Epithelial cell of proximal tubule (primary cell): ENCODE measurements at regions not wholly inside any gene's neighbourhood (a gene's known extent, or its start where the extent isn't known, plus 50 kb on each side); places are given as distances from the start of the nearest gene placed in this dataset.

Experiments
- DNase-seq: peaks from one replicate; pipeline ENCODE4 v3.0.0-alpha.2; 2011; ENCODE audit warnings: low read depth
- H3K4me3 ChIP-seq: 2 replicates; pipeline ENCODE4 v1.5.1; 2011; ENCODE audit warnings: low read depth, mild to moderate bottlenecking, low read length
- TF ChIP-seq, protein P1 (sequence below): conservative IDR thresholded peaks from 2 replicates; pipeline ENCODE4 v1.5.1; 2012; ENCODE audit warnings: low read depth, mild to moderate bottlenecking, low read length

DNA sequence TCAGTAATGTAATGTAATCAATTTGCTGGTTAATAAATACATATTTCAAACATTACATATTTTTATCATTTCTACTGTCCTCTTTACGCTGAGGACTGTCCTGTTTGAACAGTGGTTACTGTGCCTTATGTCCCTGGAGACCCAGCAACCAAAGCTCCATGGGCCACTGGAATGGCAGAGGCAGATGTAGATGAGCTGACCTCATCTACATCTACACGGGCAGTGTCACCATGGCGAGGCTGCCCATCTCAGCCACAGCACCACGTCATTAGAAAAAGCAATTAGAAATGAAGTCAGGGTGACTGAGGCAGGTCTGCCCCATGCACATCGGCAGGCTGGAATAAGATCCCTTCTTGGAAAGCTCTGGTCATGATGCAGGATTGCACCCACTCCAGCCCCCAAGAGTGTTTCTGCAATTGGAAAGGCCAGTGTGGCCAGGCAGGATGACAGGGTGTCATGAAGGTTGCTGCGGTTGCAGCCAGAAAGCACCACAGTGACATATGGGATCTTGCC, 237.5 kb downstream of the NDUFA10 start:
- TF ChIP-seq, protein P1, sequence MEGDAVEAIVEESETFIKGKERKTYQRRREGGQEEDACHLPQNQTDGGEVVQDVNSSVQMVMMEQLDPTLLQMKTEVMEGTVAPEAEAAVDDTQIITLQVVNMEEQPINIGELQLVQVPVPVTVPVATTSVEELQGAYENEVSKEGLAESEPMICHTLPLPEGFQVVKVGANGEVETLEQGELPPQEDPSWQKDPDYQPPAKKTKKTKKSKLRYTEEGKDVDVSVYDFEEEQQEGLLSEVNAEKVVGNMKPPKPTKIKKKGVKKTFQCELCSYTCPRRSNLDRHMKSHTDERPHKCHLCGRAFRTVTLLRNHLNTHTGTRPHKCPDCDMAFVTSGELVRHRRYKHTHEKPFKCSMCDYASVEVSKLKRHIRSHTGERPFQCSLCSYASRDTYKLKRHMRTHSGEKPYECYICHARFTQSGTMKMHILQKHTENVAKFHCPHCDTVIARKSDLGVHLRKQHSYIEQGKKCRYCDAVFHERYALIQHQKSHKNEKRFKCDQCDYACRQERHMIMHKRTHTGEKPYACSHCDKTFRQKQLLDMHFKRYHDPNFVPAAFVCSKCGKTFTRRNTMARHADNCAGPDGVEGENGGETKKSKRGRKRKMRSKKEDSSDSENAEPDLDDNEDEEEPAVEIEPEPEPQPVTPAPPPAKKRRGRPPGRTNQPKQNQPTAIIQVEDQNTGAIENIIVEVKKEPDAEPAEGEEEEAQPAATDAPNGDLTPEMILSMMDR, result no peak
- no peak for DNase-seq
- no peak overlapping the region for H3K4me3 ChIP-seq

DNA sequence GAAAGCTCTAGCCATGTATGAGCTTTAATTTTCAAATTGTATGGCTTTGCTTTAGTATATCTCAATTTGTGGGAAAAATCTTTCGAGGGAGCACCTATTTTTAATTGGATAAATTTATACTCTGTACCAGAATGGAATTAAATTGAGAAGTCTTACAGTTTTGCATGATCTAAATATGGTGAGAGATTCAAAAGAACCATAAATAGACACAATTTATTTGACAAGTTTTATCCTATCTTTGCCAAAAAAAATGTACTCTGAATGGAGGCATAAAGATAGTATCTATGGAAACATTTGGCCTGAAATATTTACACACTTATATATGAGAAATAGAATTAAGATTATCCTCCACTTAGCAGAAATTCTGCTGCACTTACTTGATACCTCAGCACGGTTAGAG, 238.4 kb downstream of the NDUFA10 start:
- TF ChIP-seq, protein P1, result no peak
- DNase-seq, result no peak
- H3K4me3 ChIP-seq, result no peak overlapping the region

- TF ChIP-seq, protein P1, result no peak
- DNase-seq, result no peak
- H3K4me3 ChIP-seq, result no peak overlapping the region
Measured at GRCh38 chr2:239781454-239781853, 243.7 kb downstream of the NDUFA10 start.

GRCh38 chr2:239780236-239780994, 244.7 kb downstream of the NDUFA10 start:
- DNase-seq, result no peak
- TF ChIP-seq, protein P1, result no peak
- no peak overlapping the region for H3K4me3 ChIP-seq

DNA sequence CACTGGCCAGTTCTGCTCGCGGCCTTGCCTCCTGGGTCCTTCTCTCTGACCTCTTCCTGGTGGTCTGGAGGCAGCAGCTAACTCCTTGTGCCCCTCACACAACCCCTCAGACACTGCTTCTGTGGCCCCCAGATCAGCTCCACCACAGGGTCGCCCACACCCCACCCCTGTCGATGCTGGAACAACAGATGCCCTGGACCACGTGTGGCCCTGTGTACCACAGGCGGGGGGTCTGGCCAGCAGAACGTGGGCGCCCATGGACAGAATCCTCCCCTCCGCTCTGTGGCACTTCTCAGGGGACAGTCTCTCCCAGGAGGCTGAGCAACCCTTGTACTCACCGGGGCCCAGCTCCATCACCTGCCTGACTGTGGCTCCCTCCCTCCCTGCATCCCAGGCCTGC, 245.6 kb downstream of the NDUFA10 start:
- H3K4me3 ChIP-seq, result no peak overlapping the region
- TF ChIP-seq, protein P1, result no peak
- DNase-seq, result no peak

DNA sequence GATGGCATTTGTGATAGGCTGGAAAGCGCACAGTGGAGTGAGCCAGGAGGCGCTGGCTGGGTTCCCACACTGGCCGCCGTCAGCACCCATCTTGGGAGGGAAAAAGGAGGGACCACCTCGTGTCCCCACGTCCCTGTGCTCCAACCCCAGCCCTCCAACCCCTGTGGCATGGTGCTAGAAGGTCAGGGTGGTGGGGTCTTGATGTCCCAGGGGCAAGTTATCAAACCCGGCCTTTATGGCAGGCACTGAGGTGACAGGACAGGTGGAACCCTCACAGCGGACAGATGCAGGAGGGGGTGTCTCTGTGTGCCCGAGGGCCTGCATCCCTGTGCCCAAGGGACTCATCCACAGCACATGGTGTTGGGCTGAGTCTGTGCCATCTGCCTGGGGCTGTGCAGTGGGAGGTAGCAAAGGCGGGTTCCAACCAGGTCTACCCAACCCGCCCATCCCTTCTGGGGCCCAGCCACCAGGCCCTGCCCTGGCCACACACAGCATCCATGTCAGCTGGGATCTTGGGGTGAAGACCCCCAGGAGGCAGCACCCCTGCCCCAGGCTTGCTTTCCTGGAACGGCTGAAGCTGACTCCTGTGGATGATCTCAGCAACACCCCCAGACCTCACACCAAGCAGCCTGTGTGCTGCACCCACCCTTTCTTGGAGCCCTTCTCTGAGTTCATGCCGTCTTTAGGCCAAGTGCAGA, 246.1 kb downstream of the NDUFA10 start:
- no peak for DNase-seq
- H3K4me3 ChIP-seq, result no peak overlapping the region
- TF ChIP-seq, protein P1, result no peak
